SKM-1 treated with dmso at 0.1 percent for 144 hours (cell line): ENCODE measurements at regions not wholly inside any gene's neighbourhood (a gene's known extent, or its start where the extent isn't known, plus 50 kb on each side); places are given as distances from the start of the nearest gene placed in this dataset.

Experiments used
- DNase-seq: peaks from one replicate; lab custom pipeline; 2025; ENCODE audit not compliant: unreplicated experiment; lab: John Stamatoyannopoulos, UW

DNA sequence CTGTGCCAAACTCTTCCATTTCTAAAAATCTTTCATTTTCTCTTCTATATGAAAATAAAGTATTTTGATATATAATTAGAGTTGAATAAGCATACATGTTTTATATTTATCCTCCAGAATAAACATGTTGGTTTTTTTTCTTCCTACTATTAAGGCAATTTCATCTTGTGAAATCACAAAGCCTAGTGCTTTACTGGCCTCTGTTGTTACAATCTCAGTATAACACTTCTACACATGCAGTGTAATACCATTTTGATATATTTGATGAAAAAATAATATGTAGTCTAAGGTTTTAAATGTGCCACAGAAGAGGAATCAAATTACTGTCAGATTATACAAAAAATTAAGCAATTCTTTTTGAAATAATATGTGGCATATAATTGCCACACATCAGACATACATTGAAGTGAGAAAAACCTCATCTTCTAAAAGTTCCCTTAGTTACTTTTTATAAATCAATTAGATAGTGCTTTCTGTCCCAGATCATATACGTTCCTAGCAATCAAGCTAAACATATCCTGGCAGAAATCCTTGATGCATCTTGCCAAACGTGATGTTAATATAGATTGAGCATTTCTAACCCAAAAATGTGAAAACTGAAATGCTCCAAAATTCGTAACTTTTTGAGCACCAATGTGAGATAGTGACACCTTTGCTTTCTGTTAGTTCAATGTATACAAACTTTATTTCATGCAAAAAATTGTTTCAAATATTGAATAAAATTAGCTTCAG is 225.1 kb upstream of the MANEA start:
- DNase-seq = no peak

- no peak for DNase-seq
Measured at GRCh38 chr6:95354551-95354950, 222.8 kb upstream of the MANEA start.

GRCh38 chr6:95357380-95358020 is 219.8 kb upstream of the MANEA start:
- DNase-seq = no peak

DNA sequence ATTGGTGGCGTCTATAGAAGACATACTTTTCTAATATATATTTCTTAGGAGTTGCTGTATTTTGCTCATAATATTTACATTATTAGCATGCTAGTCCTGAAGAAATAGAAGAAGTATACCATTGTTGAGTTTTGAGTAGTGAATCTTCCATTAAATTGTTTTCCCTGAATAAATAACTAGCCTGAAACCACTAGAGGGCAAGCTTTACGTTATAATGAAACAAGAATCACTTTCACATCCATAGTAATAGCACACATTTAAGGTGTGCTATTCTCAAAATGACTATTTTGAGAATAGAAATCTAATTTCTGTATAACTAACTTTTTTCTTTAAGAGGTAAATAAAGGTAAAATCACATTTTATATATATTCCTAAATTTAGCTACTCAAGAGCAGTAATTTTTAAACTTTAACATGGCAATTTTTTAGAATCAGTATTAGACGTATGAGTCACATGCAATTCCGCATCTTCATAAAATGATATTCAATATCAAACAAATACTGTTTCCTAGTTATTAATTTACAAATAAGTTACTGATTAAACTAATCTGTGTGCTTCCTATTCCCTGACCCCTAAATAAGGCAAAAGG is 213.2 kb upstream of the MANEA start:
- no peak for DNase-seq

- DNase-seq = no peak
Measured at GRCh38 chr6:95365454-95365853, 211.9 kb upstream of the MANEA start.

- no peak for DNase-seq
Measured at GRCh38 chr6:95366414-95366813, 210.9 kb upstream of the MANEA start.

DNA sequence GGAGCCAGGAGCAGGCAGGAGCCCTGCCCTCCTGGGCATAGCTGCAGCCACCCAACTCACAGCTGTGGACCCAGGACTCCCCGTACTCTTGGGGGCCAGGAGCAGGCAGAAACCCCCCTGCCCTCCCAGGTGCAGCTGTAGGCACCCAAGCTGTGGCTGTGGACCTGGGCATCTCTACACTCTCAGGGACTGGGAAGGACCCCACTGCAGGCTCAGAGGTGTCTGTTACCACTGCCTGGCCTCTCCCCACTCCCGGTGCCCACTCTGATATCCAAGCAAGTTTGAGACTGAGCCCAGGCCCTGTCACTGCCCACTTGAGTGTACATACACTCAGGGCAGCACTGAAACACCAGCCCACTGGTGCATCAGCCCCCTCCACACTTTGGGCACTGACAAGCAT is 193.5 kb upstream of the MANEA start:
- DNase-seq = no peak

- no peak for DNase-seq
Measured at GRCh38 chr6:95384988-95385387, 192.3 kb upstream of the MANEA start.

DNA sequence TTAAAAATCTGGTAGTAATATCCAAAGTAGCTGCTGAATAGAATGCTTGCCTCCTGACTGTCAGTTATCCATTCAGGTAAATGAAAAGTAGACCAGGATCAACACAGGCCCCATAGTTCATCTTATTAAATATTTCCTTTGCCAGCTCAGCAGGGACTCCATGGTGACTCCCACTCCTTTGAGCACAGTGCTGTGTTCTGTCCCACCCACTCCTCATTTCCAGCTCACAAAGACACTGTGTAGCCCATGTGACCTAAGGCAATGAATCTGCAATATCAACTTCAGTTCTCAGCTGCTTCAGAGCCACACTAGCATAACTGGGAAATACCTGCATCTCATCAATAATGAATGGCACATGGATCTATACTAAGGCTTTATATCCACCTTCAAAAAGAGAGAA is 189.5 kb upstream of the MANEA start:
- DNase-seq = no peak

DNA sequence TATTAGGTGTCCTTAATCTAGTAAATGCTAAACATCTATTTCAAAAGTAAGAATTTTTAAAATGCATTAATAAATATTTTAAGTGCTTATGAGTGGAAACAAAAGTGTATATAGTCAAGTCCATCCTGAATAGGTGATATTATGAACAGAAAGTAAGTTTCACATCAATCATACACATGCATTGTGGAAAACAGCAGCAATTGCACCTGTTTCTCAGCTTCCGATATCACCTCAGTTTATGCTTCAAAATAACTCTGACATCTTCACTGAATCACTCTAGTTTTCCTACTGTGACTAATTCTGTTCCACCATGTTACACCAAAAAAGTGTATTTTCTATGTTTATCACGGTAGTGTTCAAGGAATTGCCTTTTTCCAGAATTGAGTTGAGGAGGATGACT is 172.6 kb upstream of the MANEA start:
- no peak for DNase-seq

- no peak for DNase-seq
Measured at GRCh38 chr6:95408111-95408510, 169.2 kb upstream of the MANEA start.

- no peak for DNase-seq
Measured at GRCh38 chr6:95410168-95410567, 167.2 kb upstream of the MANEA start.

DNA sequence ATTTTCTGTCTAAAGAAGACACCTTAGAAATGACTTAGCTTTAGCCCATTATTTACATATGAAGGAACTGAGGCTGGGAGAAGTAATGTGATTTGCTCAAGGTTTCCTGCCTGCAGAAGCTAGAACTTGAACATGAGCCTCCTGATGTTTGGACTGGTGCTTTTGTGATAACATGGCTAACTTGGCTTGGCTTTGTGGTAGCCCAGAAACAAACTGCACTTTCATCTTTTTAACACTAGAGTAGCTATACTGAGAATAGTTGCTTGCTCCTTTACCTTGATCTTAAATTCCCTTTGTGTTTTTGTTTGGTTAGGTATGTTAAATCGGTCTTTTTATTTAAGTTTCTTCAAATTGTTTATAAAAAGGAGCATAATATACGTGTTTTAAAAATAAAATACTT is 163.5 kb upstream of the MANEA start:
- DNase-seq = no peak

DNA sequence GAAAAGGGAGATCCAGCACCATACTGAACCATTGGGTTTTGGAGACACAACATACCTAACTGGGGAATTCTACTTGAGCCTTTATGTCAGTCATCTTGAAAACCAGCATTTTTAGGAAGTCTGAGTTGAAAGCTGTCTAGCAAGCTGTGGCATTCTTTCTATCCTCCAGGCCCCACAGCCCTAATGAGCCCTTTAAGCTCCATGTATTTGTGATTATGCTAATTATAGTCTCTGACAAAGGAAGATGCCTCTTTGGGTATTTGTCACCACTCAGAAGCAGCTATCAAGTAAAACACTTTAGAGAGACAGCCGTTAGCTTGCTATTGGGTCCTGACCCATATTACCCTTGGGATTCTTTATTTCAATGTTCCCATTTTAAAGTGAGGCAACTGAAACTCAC is 159.5 kb upstream of the MANEA start:
- DNase-seq = no peak

GRCh38 chr6:95420792-95421191 is 156.5 kb upstream of the MANEA start:
- DNase-seq = no peak

DNA sequence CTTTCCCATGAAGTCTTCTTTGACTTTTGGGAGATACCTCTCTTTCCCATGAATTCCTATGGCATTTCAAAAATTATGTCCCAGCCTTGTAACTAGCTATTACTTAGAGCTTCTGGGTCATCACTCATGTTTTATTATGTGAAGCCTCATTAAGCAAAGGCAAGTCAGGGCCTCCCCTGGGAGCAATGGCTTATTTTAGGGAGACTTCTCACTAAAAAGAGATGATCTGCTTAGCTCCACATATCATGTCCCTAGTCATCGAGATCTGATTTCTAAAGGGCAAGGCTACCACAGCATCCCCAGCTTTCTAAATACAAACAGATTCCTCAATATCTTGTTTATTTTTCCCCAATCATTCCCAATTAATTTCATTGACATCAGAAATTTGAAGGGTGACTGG is 154.0 kb upstream of the MANEA start:
- no peak for DNase-seq

DNA sequence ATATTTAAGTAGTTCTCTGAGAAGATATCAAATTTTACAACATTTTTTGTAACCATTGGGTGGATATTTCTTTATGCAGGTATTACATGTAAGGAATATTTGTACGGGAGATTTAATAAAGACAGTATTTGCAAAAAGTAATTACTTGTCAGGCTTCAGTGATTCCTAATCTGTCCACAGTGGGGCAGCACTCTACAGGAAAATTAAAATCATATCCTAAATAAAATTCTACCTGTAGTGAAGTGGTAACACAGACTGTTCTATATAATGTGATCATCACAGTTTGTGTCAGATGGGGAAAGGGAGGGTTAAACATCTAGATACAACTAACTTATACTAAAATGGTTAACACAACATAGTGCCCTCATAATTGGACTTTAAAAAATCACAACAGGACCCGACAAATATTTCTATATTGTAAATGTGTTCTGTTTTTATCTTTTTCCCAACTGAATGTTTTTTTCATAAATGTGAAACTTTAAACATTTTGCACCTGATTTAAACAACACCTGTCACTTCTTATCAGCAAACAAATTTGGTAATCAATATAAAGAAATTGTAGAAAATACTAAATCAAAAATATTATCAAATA is 145.6 kb upstream of the MANEA start:
- no peak for DNase-seq

DNA sequence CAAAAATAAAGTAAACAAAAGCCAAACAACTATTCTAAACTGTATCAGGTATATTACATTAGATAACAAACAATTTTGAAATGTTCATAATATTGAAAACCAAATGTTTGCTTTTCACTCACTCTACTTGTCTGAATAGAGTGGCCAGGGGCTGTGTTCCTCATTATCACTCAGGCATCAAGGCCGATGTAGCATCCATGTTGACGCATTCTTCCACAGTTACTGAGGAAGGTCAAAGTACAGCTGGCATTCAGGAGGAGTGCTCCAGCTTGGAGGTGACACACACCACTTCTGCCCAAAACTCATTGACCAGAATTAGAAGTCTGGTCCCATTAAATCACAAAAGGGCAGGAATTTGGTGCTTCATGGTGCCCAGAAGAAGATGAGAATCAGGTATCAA is 137.6 kb upstream of the MANEA start:
- no peak for DNase-seq

- no peak for DNase-seq
Measured at GRCh38 chr6:95448208-95448607, 129.1 kb upstream of the MANEA start.

DNA sequence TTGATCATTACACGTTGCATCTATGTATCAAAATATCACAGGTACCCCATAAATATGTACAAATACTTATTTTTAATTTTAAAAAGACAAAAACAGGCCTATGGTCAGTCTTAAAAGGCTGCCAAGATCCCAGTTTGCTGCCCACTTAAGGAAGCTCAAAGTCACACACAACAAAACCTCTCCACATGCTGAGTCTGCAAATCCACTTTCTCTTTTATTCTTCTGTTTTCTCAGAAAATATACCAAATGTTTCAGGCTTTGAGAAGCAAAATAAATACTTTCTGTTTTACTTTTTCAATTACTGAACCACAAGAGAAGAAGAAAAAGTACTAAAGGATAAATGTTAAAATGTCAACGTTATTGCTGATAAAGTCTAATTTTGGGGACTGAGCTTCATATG is 107.8 kb upstream of the MANEA start:
- DNase-seq = no peak

- DNase-seq = no peak
Measured at GRCh38 chr6:95478941-95479340, 98.4 kb upstream of the MANEA start.

GRCh38 chr6:95487817-95488216 is 89.5 kb upstream of the MANEA start:
- DNase-seq = no peak
